ENCODE measurements at regions not wholly inside any gene's neighbourhood (a gene's known extent, or its start where the extent isn't known, plus 50 kb on each side); places are given as distances from the start of the nearest gene placed in this dataset.

- Histone ChIP-seq H3K36me3 (ENCODE audit: control insufficient read depth, insufficient read depth, low read length) (no peaks in the 10 kb centered on the region), H3K4me3 (replicated peaks; ENCODE audit: low read depth, low read length) (no peak overlapping the region), H3K27me3 (replicated peaks; ENCODE audit: control insufficient read depth, insufficient read depth, low read length) (peaks cover 1% of the 10 kb centered on the region; the same call in 1 of the 2 replicates)
- no peak for DNase-seq (ENCODE audit: extremely low read depth, insufficient read length)
- peak; percentile 81 for TF ChIP-seq CTCF (IDR thresholded peaks at IDR 0.05; ENCODE audit: insufficient read depth, low read length, poor library complexity, severe bottlenecking)
Observed at GRCh38 chr1:25148673-25149300, 83.5 kb downstream of the SYF2 start.

GRCh38 chr1:25146451-25146855 lies 85.8 kb downstream of the SYF2 start:
- no peaks in the 10 kb centered on the region for H3K27me3 ChIP-seq (replicated peaks; ENCODE audit: control insufficient read depth, insufficient read depth, low read length)

GRCh38 chr1:25145775-25146393 lies 86.4 kb downstream of the SYF2 start:
- Histone ChIP-seq H3K4me3 (replicated peaks; ENCODE audit: low read depth, low read length) (no peak overlapping the region), H3K36me3 (ENCODE audit: control insufficient read depth, insufficient read depth, low read length) (no peaks in the 10 kb centered on the region), H3K27me3 (replicated peaks; ENCODE audit: control insufficient read depth, insufficient read depth, low read length) (no peaks in the 10 kb centered on the region)
- DNase-seq (ENCODE audit: extremely low read depth, insufficient read length) = peak; percentile 46
- TF ChIP-seq CTCF (IDR thresholded peaks at IDR 0.05; ENCODE audit: insufficient read depth, low read length, poor library complexity, severe bottlenecking) = no peak

More at GRCh38 chr1:25146451-25146855, 85.8 kb downstream of the SYF2 start:
- no peak for DNase-seq (ENCODE audit: extremely low read depth, insufficient read length)
- no peak overlapping the region for H3K4me3 ChIP-seq (replicated peaks; ENCODE audit: low read depth, low read length)
- no peak for TF ChIP-seq CTCF (IDR thresholded peaks at IDR 0.05; ENCODE audit: insufficient read depth, low read length, poor library complexity, severe bottlenecking)
- H3K36me3 ChIP-seq (ENCODE audit: control insufficient read depth, insufficient read depth, low read length) = no peaks in the 10 kb centered on the region

- no peaks in the 10 kb centered on the region for H3K36me3 ChIP-seq (ENCODE audit: control insufficient read depth, insufficient read depth, low read length)
- no peak overlapping the region for H3K4me3 ChIP-seq (replicated peaks; ENCODE audit: low read depth, low read length)
- peak; percentile 75 for DNase-seq (ENCODE audit: extremely low read depth, insufficient read length)
- H3K27me3 ChIP-seq (replicated peaks; ENCODE audit: control insufficient read depth, insufficient read depth, low read length) = no peaks in the 10 kb centered on the region
- TF ChIP-seq CTCF (IDR thresholded peaks at IDR 0.05; ENCODE audit: insufficient read depth, low read length, poor library complexity, severe bottlenecking) = no peak
Observed at GRCh38 chr1:25140073-25140797, 92.1 kb downstream of the SYF2 start.

- Histone ChIP-seq H3K27me3 (replicated peaks; ENCODE audit: control insufficient read depth, insufficient read depth, low read length) (no peaks in the 10 kb centered on the region), H3K4me3 (replicated peaks; ENCODE audit: low read depth, low read length) (no peak overlapping the region), H3K36me3 (ENCODE audit: control insufficient read depth, insufficient read depth, low read length) (no peaks in the 10 kb centered on the region)
- no peak for DNase-seq (ENCODE audit: extremely low read depth, insufficient read length)
- TF ChIP-seq CTCF (IDR thresholded peaks at IDR 0.05; ENCODE audit: insufficient read depth, low read length, poor library complexity, severe bottlenecking) = no peak
Observed at GRCh38 chr1:25137521-25138395, 94.5 kb downstream of the SYF2 start.
